WERI-Rb-1 (cell line): ENCODE measurements at regions not wholly inside any gene's neighbourhood (a gene's known extent, or its start where the extent isn't known, plus 50 kb on each side); places are given as distances from the start of the nearest gene placed in this dataset.
A peak's percentile ranks its signal among the peaks of the same experiment; 100 is the strongest.

Experiments
- DNase-seq: peaks from one replicate; pipeline ENCODE4 v3.0.0-alpha.2; 2020
- H3K27ac ChIP-seq: fragments of 250-450 bp; sonication (Bioruptor Pico); 2 replicates; pipeline ENCODE4 v1.5.1; 2020; ENCODE audit warnings: mild to moderate bottlenecking, moderate library complexity
- H3K27me3 ChIP-seq: fragments of 250-450 bp; sonication (Bioruptor Pico); 2 replicates; pipeline ENCODE4 v1.5.1; 2021; ENCODE audit warnings: mild to moderate bottlenecking, low read depth, moderate library complexity; ENCODE audit not compliant: insufficient read depth, severe bottlenecking
- H3K36me3 ChIP-seq: fragments of 250-450 bp; sonication (Bioruptor Pico); 2 replicates; pipeline ENCODE4 v1.5.1; 2020; ENCODE audit warnings: mild to moderate bottlenecking, moderate library complexity
- H3K4me3 ChIP-seq: 2 replicates; pipeline ENCODE4 v1.5.1; 2011; ENCODE audit warnings: low read depth, mild to moderate bottlenecking, control low read depth, low read length
- H3K9me3 ChIP-seq: fragments of 250-450 bp; sonication (Bioruptor Pico); 2 replicates; pipeline ENCODE4 v1.5.1; 2021; ENCODE audit warnings: mild to moderate bottlenecking, moderate library complexity; ENCODE audit not compliant: severe bottlenecking
- CTCF ChIP-seq: IDR thresholded peaks from 2 replicates; pipeline ENCODE4 v1.5.1; 2011; ENCODE audit warnings: low read depth, mild to moderate bottlenecking, control low read depth, inconsistent platforms, low read length

- Histone ChIP-seq H3K27me3 (no peaks in the 10 kb centered on the region), H3K36me3 (no peaks in the 10 kb centered on the region), H3K4me3 (no peak overlapping the region), H3K9me3 (no peaks in the 10 kb centered on the region), H3K27ac (no peak overlapping the region)
- DNase-seq = peak; percentile 23
- TF ChIP-seq CTCF = peak; percentile 48
Measured at GRCh38 chr18:43571078-43571689, 293.9 kb upstream of the SYT4 start.

- Histone ChIP-seq H3K27ac (no peak overlapping the region), H3K36me3 (no peaks in the 10 kb centered on the region), H3K9me3 (no peaks in the 10 kb centered on the region), H3K27me3 (no peaks in the 10 kb centered on the region), H3K4me3 (no peak overlapping the region)
- no peak for DNase-seq
- no peak for TF ChIP-seq CTCF
Measured at GRCh38 chr18:43572163-43572562, 294.9 kb upstream of the SYT4 start.

- Histone ChIP-seq H3K36me3 (no peaks in the 10 kb centered on the region), H3K9me3 (no peaks in the 10 kb centered on the region), H3K27me3 (no peaks in the 10 kb centered on the region), H3K4me3 (no peak overlapping the region), H3K27ac (no peak overlapping the region)
- no peak for TF ChIP-seq CTCF
- DNase-seq = no peak
Measured at GRCh38 chr18:43574974-43575373, 297.7 kb upstream of the SYT4 start.

- DNase-seq = no peak
- TF ChIP-seq CTCF = no peak
- no peaks in the 10 kb centered on the region for H3K36me3 ChIP-seq
- H3K27ac ChIP-seq = no peak overlapping the region
- no peaks in the 10 kb centered on the region for H3K9me3 ChIP-seq
- H3K27me3 ChIP-seq = no peaks in the 10 kb centered on the region
- H3K4me3 ChIP-seq = no peak overlapping the region
Measured at GRCh38 chr18:43578211-43578610, 300.9 kb upstream of the SYT4 start.

- TF ChIP-seq CTCF = no peak
- Histone ChIP-seq H3K27ac (no peak overlapping the region), H3K27me3 (no peaks in the 10 kb centered on the region), H3K36me3 (no peaks in the 10 kb centered on the region), H3K9me3 (no peaks in the 10 kb centered on the region), H3K4me3 (no peak overlapping the region)
- no peak for DNase-seq
Measured at GRCh38 chr18:43578706-43579105, 301.4 kb upstream of the SYT4 start.

- Histone ChIP-seq H3K27ac (no peak overlapping the region), H3K27me3 (no peaks in the 10 kb centered on the region), H3K9me3 (no peaks in the 10 kb centered on the region), H3K4me3 (no peak overlapping the region), H3K36me3 (no peaks in the 10 kb centered on the region)
- TF ChIP-seq CTCF = no peak
- DNase-seq = no peak
Measured at GRCh38 chr18:43581936-43582519, 304.7 kb upstream of the SYT4 start.
